ENCODE measurements at regions not wholly inside any gene's neighbourhood (a gene's known extent, or its start where the extent isn't known, plus 50 kb on each side); places are given as distances from the start of the nearest gene placed in this dataset.

GRCh38 chr3:59258550-59259260 lies 208.9 kb upstream of the CFAP20DC start:
- H3K4me1 ChIP-seq (ENCODE audit: insufficient read depth), result no peaks in the 10 kb centered on the region
- no peak overlapping the region for H3K4me3 ChIP-seq (ENCODE audit: low read depth, low read length)
- 84% methylated on average over 8 of the region's 8 CpGs for WGBS
- H3K36me3 ChIP-seq (ENCODE audit: insufficient read depth), result no peaks in the 10 kb centered on the region
- no peak for DNase-seq (ENCODE audit: extremely low spot score)
- H3K27ac ChIP-seq (ENCODE audit: low read depth), result no peak overlapping the region

GRCh38 chr3:59257506-59257905 lies 207.7 kb upstream of the CFAP20DC start:
- Histone ChIP-seq H3K4me1 (ENCODE audit: insufficient read depth) (no peaks in the 10 kb centered on the region), H3K36me3 (ENCODE audit: insufficient read depth) (no peaks in the 10 kb centered on the region), H3K27ac (ENCODE audit: low read depth) (no peak overlapping the region), H3K4me3 (ENCODE audit: low read depth, low read length) (no peak overlapping the region)
- 70% methylated on average over 3 of the region's 3 CpGs for WGBS
- DNase-seq (ENCODE audit: extremely low spot score), result no peak

- Histone ChIP-seq H3K4me3 (ENCODE audit: low read depth, low read length) (no peak overlapping the region), H3K36me3 (ENCODE audit: insufficient read depth) (no peaks in the 10 kb centered on the region), H3K27ac (ENCODE audit: low read depth) (no peak overlapping the region), H3K4me1 (ENCODE audit: insufficient read depth) (no peaks in the 10 kb centered on the region)
- 70% methylated on average over 1 of the region's 1 CpG for WGBS
- no peak for DNase-seq (ENCODE audit: extremely low spot score)
Measured at GRCh38 chr3:59256230-59256629, 206.4 kb upstream of the CFAP20DC start.

GRCh38 chr3:59254976-59255375 lies 205.2 kb upstream of the CFAP20DC start:
- 87% methylated on average over 3 of the region's 3 CpGs for WGBS
- no peak for DNase-seq (ENCODE audit: extremely low spot score)
- no peak overlapping the region for H3K4me3 ChIP-seq (ENCODE audit: low read depth, low read length)
- no peaks in the 10 kb centered on the region for H3K36me3 ChIP-seq (ENCODE audit: insufficient read depth)
- no peaks in the 10 kb centered on the region for H3K4me1 ChIP-seq (ENCODE audit: insufficient read depth)
- no peak overlapping the region for H3K27ac ChIP-seq (ENCODE audit: low read depth)

GRCh38 chr3:59254433-59254832 lies 204.6 kb upstream of the CFAP20DC start:
- Histone ChIP-seq H3K36me3 (ENCODE audit: insufficient read depth) (no peaks in the 10 kb centered on the region), H3K27ac (ENCODE audit: low read depth) (no peak overlapping the region), H3K4me1 (ENCODE audit: insufficient read depth) (no peaks in the 10 kb centered on the region), H3K4me3 (ENCODE audit: low read depth, low read length) (no peak overlapping the region)
- WGBS, result 85% methylated on average over 7 of the region's 7 CpGs
- no peak for DNase-seq (ENCODE audit: extremely low spot score)

- Histone ChIP-seq H3K4me1 (ENCODE audit: insufficient read depth) (no peaks in the 10 kb centered on the region), H3K36me3 (ENCODE audit: insufficient read depth) (no peaks in the 10 kb centered on the region), H3K4me3 (ENCODE audit: low read depth, low read length) (no peak overlapping the region), H3K27ac (ENCODE audit: low read depth) (no peak overlapping the region)
- DNase-seq (ENCODE audit: extremely low spot score), result no peak
- WGBS, result 89% methylated on average over 2 of the region's 2 CpGs
Measured at GRCh38 chr3:59253523-59253922, 203.7 kb upstream of the CFAP20DC start.

GRCh38 chr3:59251869-59252268 lies 202.0 kb upstream of the CFAP20DC start:
- WGBS, result 93% methylated on average over 3 of the region's 3 CpGs
- H3K4me1 ChIP-seq (ENCODE audit: insufficient read depth), result no peaks in the 10 kb centered on the region
- DNase-seq (ENCODE audit: extremely low spot score), result no peak
- H3K4me3 ChIP-seq (ENCODE audit: low read depth, low read length), result no peak overlapping the region
- no peaks in the 10 kb centered on the region for H3K36me3 ChIP-seq (ENCODE audit: insufficient read depth)
- no peak overlapping the region for H3K27ac ChIP-seq (ENCODE audit: low read depth)

- Histone ChIP-seq H3K27ac (ENCODE audit: low read depth) (no peak overlapping the region), H3K36me3 (ENCODE audit: insufficient read depth) (no peaks in the 10 kb centered on the region), H3K4me1 (ENCODE audit: insufficient read depth) (no peaks in the 10 kb centered on the region), H3K4me3 (ENCODE audit: low read depth, low read length) (no peak overlapping the region)
- no peak for DNase-seq (ENCODE audit: extremely low spot score)
Measured at GRCh38 chr3:59250600-59250999, 200.8 kb upstream of the CFAP20DC start.

GRCh38 chr3:59249698-59250361 lies 200.0 kb upstream of the CFAP20DC start:
- 71% methylated on average over 6 of the region's 6 CpGs for WGBS
- H3K4me1 ChIP-seq (ENCODE audit: insufficient read depth), result no peaks in the 10 kb centered on the region
- no peaks in the 10 kb centered on the region for H3K36me3 ChIP-seq (ENCODE audit: insufficient read depth)
- no peak overlapping the region for H3K27ac ChIP-seq (ENCODE audit: low read depth)
- no peak overlapping the region for H3K4me3 ChIP-seq (ENCODE audit: low read depth, low read length)
- no peak for DNase-seq (ENCODE audit: extremely low spot score)

GRCh38 chr3:59249004-59249403 lies 199.2 kb upstream of the CFAP20DC start:
- H3K4me3 ChIP-seq (ENCODE audit: low read depth, low read length), result no peak overlapping the region
- H3K36me3 ChIP-seq (ENCODE audit: insufficient read depth), result no peaks in the 10 kb centered on the region
- H3K4me1 ChIP-seq (ENCODE audit: insufficient read depth), result no peaks in the 10 kb centered on the region
- no peak overlapping the region for H3K27ac ChIP-seq (ENCODE audit: low read depth)
- no peak for DNase-seq (ENCODE audit: extremely low spot score)

GRCh38 chr3:59247402-59247841 lies 197.6 kb upstream of the CFAP20DC start:
- no peaks in the 10 kb centered on the region for H3K4me1 ChIP-seq (ENCODE audit: insufficient read depth)
- DNase-seq (ENCODE audit: extremely low spot score), result no peak
- H3K36me3 ChIP-seq (ENCODE audit: insufficient read depth), result no peaks in the 10 kb centered on the region
- no peak overlapping the region for H3K4me3 ChIP-seq (ENCODE audit: low read depth, low read length)
- WGBS, result 79% methylated on average over 3 of the region's 3 CpGs
- no peak overlapping the region for H3K27ac ChIP-seq (ENCODE audit: low read depth)

GRCh38 chr3:59246719-59247401 lies 197.0 kb upstream of the CFAP20DC start:
- H3K4me3 ChIP-seq (ENCODE audit: low read depth, low read length), result no peak overlapping the region
- H3K36me3 ChIP-seq (ENCODE audit: insufficient read depth), result no peaks in the 10 kb centered on the region
- no peaks in the 10 kb centered on the region for H3K4me1 ChIP-seq (ENCODE audit: insufficient read depth)
- no peak for DNase-seq (ENCODE audit: extremely low spot score)
- 89% methylated on average over 3 of the region's 3 CpGs for WGBS
- no peak overlapping the region for H3K27ac ChIP-seq (ENCODE audit: low read depth)

- H3K36me3 ChIP-seq (ENCODE audit: insufficient read depth), result no peaks in the 10 kb centered on the region
- no peak overlapping the region for H3K27ac ChIP-seq (ENCODE audit: low read depth)
- 46% methylated on average over 8 of the region's 8 CpGs for WGBS
- H3K4me3 ChIP-seq (ENCODE audit: low read depth, low read length), result no peak overlapping the region
- no peak for DNase-seq (ENCODE audit: extremely low spot score)
- no peaks in the 10 kb centered on the region for H3K4me1 ChIP-seq (ENCODE audit: insufficient read depth)
Measured at GRCh38 chr3:59245859-59246501, 196.2 kb upstream of the CFAP20DC start.

All from urinary bladder (tissue), 3 donors.